8988T (cell line): ENCODE measurements at regions not wholly inside any gene's neighbourhood (a gene's known extent, or its start where the extent isn't known, plus 50 kb on each side); places are given as distances from the start of the nearest gene placed in this dataset.

Experiments
- DNase-seq: peaks from one replicate; pipeline ENCODE4 v3.0.0; 2011

DNA sequence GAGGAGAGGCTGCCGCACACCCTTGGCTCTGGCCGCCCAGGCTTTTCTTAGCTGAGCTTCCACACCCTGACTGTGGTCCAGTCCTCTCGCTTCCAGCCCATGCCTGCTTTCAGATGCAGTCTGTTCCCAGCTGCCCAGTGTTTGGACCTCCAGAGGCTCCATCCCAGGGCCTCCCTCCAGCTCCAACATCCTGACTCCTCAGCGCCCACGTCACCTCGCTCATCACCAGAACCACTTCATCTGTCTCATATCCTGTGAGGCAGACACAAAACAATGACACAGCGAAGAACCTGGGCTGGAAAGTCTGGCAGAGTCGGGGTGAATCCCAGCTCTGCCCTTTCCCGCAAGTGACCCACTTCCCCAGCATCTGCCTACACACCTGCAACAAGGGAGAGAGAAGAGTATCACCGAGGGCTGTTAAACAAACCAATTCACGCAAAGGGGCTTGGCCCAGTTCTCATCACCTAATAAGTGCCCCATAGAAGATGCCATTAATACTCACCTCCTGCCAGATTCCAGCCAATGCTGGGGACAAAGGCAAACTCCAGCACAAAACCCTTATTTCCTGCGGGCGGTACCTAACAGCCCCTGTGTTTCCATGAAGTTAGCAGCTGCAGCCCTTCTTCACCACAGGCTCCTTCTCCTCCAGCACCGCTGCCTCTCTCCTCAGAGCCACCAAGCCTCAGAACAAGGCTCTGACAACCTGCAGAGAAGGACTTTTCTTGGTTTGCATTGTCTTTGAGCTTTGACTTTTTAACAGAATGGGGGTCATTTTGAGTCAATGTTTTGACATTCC lies 133.4 kb upstream of the CDH4 start:
- DNase-seq, result no peak

GRCh38 chr20:61119273-61119672 lies 132.8 kb upstream of the CDH4 start:
- DNase-seq, result no peak

DNA sequence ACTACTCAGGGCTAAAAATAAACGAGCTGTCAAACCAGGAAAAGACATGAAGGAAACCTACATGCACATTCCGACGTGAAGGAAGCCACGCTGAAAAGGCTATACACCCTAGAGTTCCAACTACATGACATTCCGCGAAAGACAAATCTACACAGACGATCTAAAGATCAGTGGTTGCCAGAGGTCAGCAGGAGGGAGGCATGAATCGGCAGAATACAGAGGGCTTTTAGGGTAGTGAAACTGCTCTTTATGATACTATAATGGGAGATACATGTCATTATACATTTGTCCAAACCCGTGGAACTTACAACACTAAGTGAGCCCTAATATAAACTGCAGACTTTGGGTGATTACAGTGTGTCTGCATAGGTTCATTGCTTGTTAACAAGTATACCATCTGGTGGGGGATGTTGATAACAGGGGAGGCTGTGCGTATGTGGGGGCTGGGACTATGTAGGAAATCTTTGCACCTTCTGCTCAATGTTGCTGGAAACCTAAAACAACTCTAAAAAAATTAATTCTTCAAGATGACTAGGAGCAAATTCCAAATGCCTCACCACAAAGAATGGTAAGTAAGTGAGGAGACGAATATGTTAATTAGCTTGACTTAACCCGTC lies 132.2 kb upstream of the CDH4 start:
- DNase-seq, result no peak

GRCh38 chr20:61120595-61121515 lies 131.2 kb upstream of the CDH4 start:
- no peak for DNase-seq

- DNase-seq, result no peak
Measured at GRCh38 chr20:61121661-61122060, 130.4 kb upstream of the CDH4 start.

GRCh38 chr20:61123286-61123685 lies 128.8 kb upstream of the CDH4 start:
- no peak for DNase-seq

- DNase-seq, result no peak
Measured at GRCh38 chr20:61123751-61124368, 128.2 kb upstream of the CDH4 start.

- DNase-seq, result no peak
Measured at GRCh38 chr20:61125076-61125475, 127.0 kb upstream of the CDH4 start.

- DNase-seq, result no peak
Measured at GRCh38 chr20:61125546-61126180, 126.4 kb upstream of the CDH4 start.

DNA sequence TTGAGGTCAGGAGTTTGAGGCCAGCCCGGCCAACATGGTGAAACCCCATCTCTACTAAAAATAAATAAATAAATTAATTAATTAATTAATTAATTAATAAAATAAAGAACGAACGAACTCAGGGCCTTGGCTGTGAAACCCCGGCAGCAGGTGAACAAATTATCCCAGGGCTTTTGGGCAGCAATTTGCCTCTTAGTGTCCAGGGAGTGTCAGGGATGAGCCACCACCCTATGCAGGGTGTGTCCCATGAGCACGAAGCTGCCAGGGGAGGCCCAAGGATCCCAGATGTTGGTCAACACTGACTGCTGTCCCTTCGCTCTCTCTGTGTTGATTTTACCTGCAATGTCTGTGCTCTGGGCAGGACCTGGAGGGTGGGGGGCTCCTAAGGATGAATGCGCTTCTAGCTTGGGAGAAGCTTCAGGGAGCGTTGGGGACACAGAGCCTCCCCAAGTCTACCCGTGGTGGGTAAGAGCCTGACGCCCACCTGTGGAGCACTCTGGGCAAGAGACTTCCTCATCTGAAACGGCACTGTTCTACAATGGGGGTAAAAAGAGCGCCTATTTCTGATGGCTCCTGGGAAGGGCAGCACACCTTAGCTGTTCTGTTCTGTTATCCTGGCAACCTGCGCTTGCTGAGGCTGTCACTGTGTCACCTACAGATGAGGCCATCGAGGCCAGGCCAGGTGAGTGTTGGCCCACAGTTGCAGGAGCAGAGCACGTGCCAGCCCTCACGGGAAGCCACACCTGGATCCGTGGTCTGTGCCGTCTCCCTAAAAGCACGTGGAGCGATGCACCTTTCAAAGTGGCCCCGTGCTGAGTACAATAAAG lies 125.5 kb upstream of the CDH4 start:
- no peak for DNase-seq

- DNase-seq, result no peak
Measured at GRCh38 chr20:61127311-61128039, 124.6 kb upstream of the CDH4 start.

GRCh38 chr20:61128701-61129269 lies 123.3 kb upstream of the CDH4 start:
- DNase-seq, result no peak

- no peak for DNase-seq
Measured at GRCh38 chr20:61129311-61129710, 122.8 kb upstream of the CDH4 start.

- no peak for DNase-seq
Measured at GRCh38 chr20:61130156-61130555, 121.9 kb upstream of the CDH4 start.

- DNase-seq, result no peak
Measured at GRCh38 chr20:61131944-61132343, 120.1 kb upstream of the CDH4 start.

- DNase-seq, result no peak
Measured at GRCh38 chr20:61133611-61134010, 118.5 kb upstream of the CDH4 start.

- DNase-seq, result no peak
Measured at GRCh38 chr20:61134296-61135030, 117.6 kb upstream of the CDH4 start.

DNA sequence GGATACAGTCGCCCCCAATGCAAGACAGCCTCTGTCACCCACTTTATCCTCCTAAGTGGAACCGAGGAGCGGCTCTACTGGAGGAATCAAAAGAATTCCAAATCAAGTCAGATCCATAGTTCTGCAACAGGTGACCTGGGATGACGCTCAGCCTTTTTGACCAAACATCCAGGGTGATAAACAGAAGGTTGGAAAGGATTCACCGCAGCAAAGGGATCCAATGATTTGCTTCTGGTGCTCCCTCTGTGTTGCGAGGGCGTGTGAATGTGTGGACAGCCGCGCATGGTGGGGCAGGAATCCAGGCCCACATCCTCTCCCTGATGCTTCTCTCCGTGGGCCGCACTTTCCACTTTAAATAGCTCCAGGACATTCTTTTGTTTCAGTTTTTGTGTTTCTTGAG lies 116.8 kb upstream of the CDH4 start:
- DNase-seq, result no peak

- no peak for DNase-seq
Measured at GRCh38 chr20:61135968-61136367, 116.1 kb upstream of the CDH4 start.

GRCh38 chr20:61138566-61138965 lies 113.5 kb upstream of the CDH4 start:
- DNase-seq, result no peak
